NCI-H1105 (cell line): ENCODE measurements at regions not wholly inside any gene's neighbourhood (a gene's known extent, or its start where the extent isn't known, plus 50 kb on each side); places are given as distances from the start of the nearest gene placed in this dataset.

Source experiments
- DNase-seq: peaks from one replicate; lab custom pipeline; 2025; lab: John Stamatoyannopoulos, UW

- no peak for DNase-seq
Measured at GRCh38 chr6:169963581-169964297, 212.3 kb downstream of the ERMARD start.

- no peak for DNase-seq
Measured at GRCh38 chr6:169962604-169963469, 211.4 kb downstream of the ERMARD start.

GRCh38 chr6:169961772-169962561, 210.5 kb downstream of the ERMARD start:
- no peak for DNase-seq

GRCh38 chr6:169960886-169961611, 209.6 kb downstream of the ERMARD start:
- no peak for DNase-seq

- DNase-seq, result no peak
Measured at GRCh38 chr6:169960521-169960885, 209.1 kb downstream of the ERMARD start.

GRCh38 chr6:169960003-169960344, 208.6 kb downstream of the ERMARD start:
- no peak for DNase-seq

GRCh38 chr6:169959136-169960002, 207.9 kb downstream of the ERMARD start:
- peak; percentile 42 for DNase-seq

- no peak for DNase-seq
Measured at GRCh38 chr6:169958510-169958909, 207.1 kb downstream of the ERMARD start.

GRCh38 chr6:169957351-169957963, 206.0 kb downstream of the ERMARD start:
- no peak for DNase-seq

- DNase-seq, result no peak
Measured at GRCh38 chr6:169956580-169956979, 205.2 kb downstream of the ERMARD start.

- no peak for DNase-seq
Measured at GRCh38 chr6:169955731-169956437, 204.5 kb downstream of the ERMARD start.

- no peak for DNase-seq
Measured at GRCh38 chr6:169954977-169955376, 203.6 kb downstream of the ERMARD start.

GRCh38 chr6:169953686-169954085, 202.3 kb downstream of the ERMARD start:
- DNase-seq, result no peak

GRCh38 chr6:169950558-169950957, 199.1 kb downstream of the ERMARD start:
- peak; percentile 58 for DNase-seq

- no peak for DNase-seq
Measured at GRCh38 chr6:169949511-169950097, 198.2 kb downstream of the ERMARD start.

GRCh38 chr6:169946971-169947370, 195.5 kb downstream of the ERMARD start:
- no peak for DNase-seq

GRCh38 chr6:169945117-169945516, 193.7 kb downstream of the ERMARD start:
- no peak for DNase-seq

GRCh38 chr6:169944415-169944814, 193.0 kb downstream of the ERMARD start:
- DNase-seq, result no peak

- DNase-seq, result no peak
Measured at GRCh38 chr6:169944061-169944337, 192.6 kb downstream of the ERMARD start.
